Uterus (tissue), 3 donors: ENCODE measurements at regions not wholly inside any gene's neighbourhood (a gene's known extent, or its start where the extent isn't known, plus 50 kb on each side); places are given as distances from the start of the nearest gene placed in this dataset.

Experiments used
- DNase-seq, 2 donors: peaks; one replicate each; pipeline ENCODE4 v3.0.0-alpha.2; 2019 to 2020
- H3K27ac ChIP-seq, 2 donors: fragments of 200-600 bp; sonication (generic); 1 replicate in 1 of 2; 2 replicates in 1 of 2; pipeline ENCODE4 v1.5.1; 2016 to 2018
- H3K27me3 ChIP-seq, 2 donors: fragments of 200-600 bp; sonication (generic); one replicate each; pipeline ENCODE4 v1.5.1; 2018 to 2019; ENCODE audit warnings: control low read depth in 1 of 2
- H3K36me3 ChIP-seq, 2 donors: fragments of 200-600 bp; sonication (generic); one replicate each; pipeline ENCODE4 v1.5.1; 2019; ENCODE audit warnings: control low read depth in 1 of 2
- H3K4me1 ChIP-seq, 2 donors: fragments of 200-600 bp; sonication (generic); one replicate each; pipeline ENCODE4 v1.5.1; 2018 to 2019; ENCODE audit warnings: control low read depth in 1 of 2
- H3K4me3 ChIP-seq, 2 donors: fragments of 200-600 bp; sonication (generic); 1 replicate in 1 of 2; 2 replicates in 1 of 2; pipeline ENCODE4 v1.5.1; 2018 to 2019; ENCODE audit warnings: mild to moderate bottlenecking in 1 of 2
- H3K9me3 ChIP-seq, 2 donors: fragments of 200-600 bp; sonication (generic); one replicate each; pipeline ENCODE4 v1.5.1; 2019; ENCODE audit warnings: control low read depth in 1 of 2
- CTCF ChIP-seq, 4 experiments: fragments of 200-600 bp in 2 of 4; fragments of 450-650 bp in 2 of 4; sonication (generic) in 2 of 4; IDR thresholded peaks; one replicate each; pipeline ENCODE4 v1.5.1; 2016 to 2019; ENCODE audit warnings: antibody characterized with exemption in 4 of 4, mild to moderate bottlenecking in 2 of 4, moderate library complexity in 1 of 4
- POLR2A ChIP-seq, 2 donors: fragments of 450-650 bp; IDR thresholded peaks; one replicate each; pipeline ENCODE4 v1.6.1; 2016; ENCODE audit warnings: antibody characterized with exemption in 2 of 2, mild to moderate bottlenecking in 1 of 2, moderate library complexity in 1 of 2
- intact Hi-C: fragments of 100-400 bp; cut with DNase I; formaldehyde crosslinking; loops from one replicate; pipeline ENCODE4 v1.15.1; 2023; ENCODE audit warnings: low total_unique reads
- donor health status: DM: yes; HTN: yes; CAD: no.

GRCh38 chr7:15831606-15832005, 145.1 kb upstream of the MEOX2 start:
- no peaks in the 10 kb centered on the region for H3K36me3 ChIP-seq
- H3K27ac ChIP-seq: no peak overlapping the region
- no peak overlapping the region for H3K4me3 ChIP-seq
- TF ChIP-seq CTCF (IDR thresholded peaks at IDR 0.05) (no peak), POLR2A (IDR thresholded peaks at IDR 0.05) (no peak)
- intact Hi-C loops: no loop called here
- no peaks in the 10 kb centered on the region for H3K9me3 ChIP-seq
- H3K27me3 ChIP-seq: no peaks in the 10 kb centered on the region
- DNase-seq: no peak
- H3K4me1 ChIP-seq: no peaks in the 10 kb centered on the region

GRCh38 chr7:15829691-15830090, 143.2 kb upstream of the MEOX2 start:
- no peak for TF ChIP-seq POLR2A (IDR thresholded peaks at IDR 0.05)
- intact Hi-C loops: no loop called here
- Histone ChIP-seq H3K4me1 (no peaks in the 10 kb centered on the region), H3K27me3 (no peaks in the 10 kb centered on the region), H3K9me3 (no peaks in the 10 kb centered on the region), H3K4me3 (no peak overlapping the region), H3K27ac (peak overlapping the region; percentile 10 to 22), H3K36me3 (no peaks in the 10 kb centered on the region)
- DNase-seq: peak; percentile 38 to 44

- intact Hi-C loops: no loop called here
- Histone ChIP-seq H3K36me3 (no peaks in the 10 kb centered on the region), H3K9me3 (no peaks in the 10 kb centered on the region), H3K4me1 (no peaks in the 10 kb centered on the region), H3K4me3 (no peak overlapping the region), H3K27me3 (no peaks in the 10 kb centered on the region), H3K27ac (no peak overlapping the region)
- DNase-seq: no peak
- TF ChIP-seq POLR2A (IDR thresholded peaks at IDR 0.05) (no peak), CTCF (IDR thresholded peaks at IDR 0.05) (no peak)
Measured at GRCh38 chr7:15828881-15829280, 142.4 kb upstream of the MEOX2 start.

GRCh38 chr7:15821484-15822427, 135.3 kb upstream of the MEOX2 start:
- DNase-seq: peak in 1 of 2 donors; percentile 16
- intact Hi-C loops: no loop called here
- TF ChIP-seq CTCF (IDR thresholded peaks at IDR 0.05) (no peak), POLR2A (IDR thresholded peaks at IDR 0.05) (no peak)
- Histone ChIP-seq H3K36me3 (no peaks in the 10 kb centered on the region), H3K9me3 (no peaks in the 10 kb centered on the region), H3K27ac (peak overlapping the region; percentile 6 to 26), H3K27me3 (no peaks in the 10 kb centered on the region), H3K4me1 (no peaks in the 10 kb centered on the region), H3K4me3 (no peak overlapping the region)

- H3K27ac ChIP-seq: no peak overlapping the region
- TF ChIP-seq CTCF (IDR thresholded peaks at IDR 0.05): no peak
- TF ChIP-seq POLR2A (IDR thresholded peaks at IDR 0.05): no peak
- no peak overlapping the region for H3K4me3 ChIP-seq
- H3K36me3 ChIP-seq: no peaks in the 10 kb centered on the region
- DNase-seq: no peak
- no peaks in the 10 kb centered on the region for H3K27me3 ChIP-seq
- intact Hi-C loops: no loop called here
- no peaks in the 10 kb centered on the region for H3K4me1 ChIP-seq
- no peaks in the 10 kb centered on the region for H3K9me3 ChIP-seq
Measured at GRCh38 chr7:15820319-15820718, 133.8 kb upstream of the MEOX2 start.
